K562 (cell line): ENCODE measurements at regions not wholly inside any gene's neighbourhood (a gene's known extent, or its start where the extent isn't known, plus 50 kb on each side); places are given as distances from the start of the nearest gene placed in this dataset.

ENCODE experiments used
- ASH1L ChIP-seq: fragments of 450-650 bp; IDR thresholded peaks from 2 replicates; pipeline ENCODE4 v1.6.1; 2018; ENCODE audit warnings: borderline replicate concordance, mild to moderate bottlenecking, low read depth; ENCODE audit not compliant: partially characterized antibody
- E2F3 ChIP-seq: fragments of 250-450 bp; sonication (Bioruptor Pico); IDR thresholded peaks from 2 replicates; pipeline ENCODE4 v1.4.0; 2020; ENCODE audit warnings: mild to moderate bottlenecking
- EHMT2 ChIP-seq: fragments of 450-650 bp; IDR thresholded peaks from 2 replicates; pipeline ENCODE4 v1.6.1; 2018; ENCODE audit warnings: antibody characterized with exemption
- GATAD2A ChIP-seq: fragments of 450-650 bp; IDR thresholded peaks from 2 replicates; pipeline ENCODE4 v1.6.1; 2017
- IFI16 ChIP-seq: fragments of 250-450 bp; sonication (Bioruptor Pico); IDR thresholded peaks from 2 replicates; pipeline ENCODE4 v2.1.2; 2022; ENCODE audit warnings: mild to moderate bottlenecking, inconsistent platforms
- IRF1 ChIP-seq: sonication (generic); formaldehyde crosslinking; IDR thresholded peaks from 2 replicates; pipeline ENCODE4 v1.8.0; 2022; ENCODE audit warnings: missing genetic modification reagents, mild to moderate bottlenecking, borderline replicate concordance
- MCM3 ChIP-seq: fragments of 450-650 bp; IDR thresholded peaks from 2 replicates; pipeline ENCODE4 v1.6.1; 2016
- MLX ChIP-seq, 2 experiments: fragments of 450-650 bp in 1 of 2; sonication (generic) in 1 of 2; formaldehyde crosslinking; conservative IDR thresholded peaks; 2 replicates each; pipeline versions ENCODE4 v1.4.0 to v1.8.1; 2020 to 2022; ENCODE audit warnings: mild to moderate bottlenecking in 1 of 2, missing genetic modification reagents in 1 of 2
- NCOA6 ChIP-seq: fragments of 450-650 bp; IDR thresholded peaks from 2 replicates; pipeline ENCODE4 v1.6.1; 2017; ENCODE audit warnings: mild to moderate bottlenecking
- NFIC ChIP-seq: fragments of 450-650 bp; IDR thresholded peaks from 2 replicates; pipeline ENCODE4 v1.6.1; 2017; ENCODE audit warnings: mild to moderate bottlenecking, inconsistent platforms
- POLR2H ChIP-seq: IDR thresholded peaks from 2 replicates; pipeline ENCODE4 v1.6.1; 2016; ENCODE audit warnings: missing genetic modification characterization, low read depth, mild to moderate bottlenecking, control low read depth, missing compliant biosample characterization, moderate library complexity
- POLR3A ChIP-seq: IDR thresholded peaks from 2 replicates; pipeline ENCODE4 v1.6.1; 2011; ENCODE audit warnings: borderline replicate concordance, mild to moderate bottlenecking, moderate library complexity; ENCODE audit not compliant: insufficient read length, insufficient read depth; ENCODE audit errors: extremely low read depth
- RBM34 ChIP-seq: fragments of 200-400 bp; formaldehyde crosslinking; IDR thresholded peaks from 2 replicates; pipeline ENCODE4 v1.6.1; 2018; ENCODE audit warnings: low read length, borderline replicate concordance; ENCODE audit not compliant: insufficient read depth
- RBM39 ChIP-seq: fragments of 200-400 bp; formaldehyde crosslinking; optimal IDR thresholded peaks from 2 replicates; pipeline ENCODE3; 2018; ENCODE audit warnings: low read depth, low read length
- SNRNP70 ChIP-seq: fragments of 200-400 bp; formaldehyde crosslinking; optimal IDR thresholded peaks from 2 replicates; pipeline ENCODE3; 2017; ENCODE audit warnings: low read depth, low read length
- STAT5B ChIP-seq: fragments of 250-450 bp; sonication (Bioruptor Pico); IDR thresholded peaks from 2 replicates; pipeline ENCODE4 v1.8.0; 2021; ENCODE audit warnings: mild to moderate bottlenecking, inconsistent platforms
- TCF7 ChIP-seq: sonication (generic); IDR thresholded peaks from 2 replicates; pipeline ENCODE4 v1.6.1; 2016; ENCODE audit warnings: antibody characterized with exemption, borderline replicate concordance
- TGIF2 ChIP-seq: sonication (generic); formaldehyde crosslinking; IDR thresholded peaks from 2 replicates; pipeline ENCODE4 v1.8.1; 2022; ENCODE audit warnings: mild to moderate bottlenecking, missing genetic modification reagents, moderate library complexity
- ZBTB34 ChIP-seq: fragments of 250-450 bp; sonication (Bioruptor Pico); IDR thresholded peaks from 2 replicates; pipeline ENCODE4 v1.8.0; 2021; ENCODE audit warnings: mild to moderate bottlenecking, moderate library complexity
- ZBTB49 ChIP-seq: sonication (generic); formaldehyde crosslinking; IDR thresholded peaks from 2 replicates; pipeline ENCODE4 v1.8.0; 2022; ENCODE audit warnings: missing genetic modification reagents, mild to moderate bottlenecking, borderline replicate concordance
- ZFP30 ChIP-seq: fragments of 250-450 bp; sonication (Bioruptor Pico); IDR thresholded peaks from 2 replicates; pipeline ENCODE4 v1.8.0; 2022; ENCODE audit warnings: moderate library complexity, mild to moderate bottlenecking, inconsistent platforms, borderline replicate concordance
- ZNF197 ChIP-seq: fragments of 200-800 bp; sonication (Bioruptor generic); IDR thresholded peaks from 2 replicates; pipeline ENCODE4 v1.6.1; 2016; ENCODE audit warnings: low read depth, missing genetic modification characterization, missing compliant biosample characterization
- ZNF212 ChIP-seq: fragments of 450-650 bp; formaldehyde crosslinking; IDR thresholded peaks from 2 replicates; pipeline ENCODE4 v1.4.0; 2020; ENCODE audit warnings: mild to moderate bottlenecking
- ZNF347 ChIP-seq: fragments of 450-650 bp; formaldehyde crosslinking; IDR thresholded peaks from 2 replicates; pipeline ENCODE4 v1.4.0; 2020; ENCODE audit warnings: low read depth, mild to moderate bottlenecking, moderate library complexity
- ZNF586 ChIP-seq: fragments of 450-650 bp; formaldehyde crosslinking; conservative IDR thresholded peaks from 2 replicates; pipeline ENCODE4 v1.4.0; 2020; ENCODE audit warnings: mild to moderate bottlenecking, moderate library complexity

GRCh38 chr14:73771848-73772638 lies 57.9 kb upstream of the PNMA1 start (continued):
- TF ChIP-seq ZBTB34 (CRISPR knock-in tag), result no peak
- TF ChIP-seq GATAD2A, result no peak
- peak; percentile 100 for TF ChIP-seq NFIC
- TF ChIP-seq IFI16 (CRISPR knock-in tag), result no peak
- no peak for TF ChIP-seq ZNF197 (CRISPR knock-in tag)
- no peak for TF ChIP-seq ZNF212 (CRISPR knock-in tag)
- TF ChIP-seq ZNF586 (CRISPR knock-in tag), result no peak
- TF ChIP-seq EHMT2, result no peak
- TF ChIP-seq ASH1L, result no peak
- TF ChIP-seq E2F3 (CRISPR knock-in tag), result no peak
- TF ChIP-seq RBM34, result no peak
- TF ChIP-seq NCOA6, result no peak
- no peak for TF ChIP-seq ZFP30 (CRISPR knock-in tag)
- no peak for TF ChIP-seq MCM3
- no peak for TF ChIP-seq POLR3A
- TF ChIP-seq SNRNP70, result no peak
- no peak for TF ChIP-seq ZNF347 (CRISPR knock-in tag)
- TF ChIP-seq TCF7, result no peak; the same call in 1 of the 2 replicates
- no peak for TF ChIP-seq ZBTB49 (CRISPR knock-in tag)
- no peak for TF ChIP-seq IRF1 (CRISPR knock-in tag)
- no peak for TF ChIP-seq MLX (CRISPR knock-in tag; conservative IDR thresholded peaks at IDR 0.05)
- no peak for TF ChIP-seq TGIF2 (CRISPR knock-in tag)
- no peak for TF ChIP-seq RBM39
- no peak for TF ChIP-seq STAT5B (CRISPR knock-in tag)
- TF ChIP-seq POLR2H, result 0 out of 2 replicates have a peak, but pooled peaks have one; percentile 35
